RWPE2 (cell line): ENCODE measurements at regions not wholly inside any gene's neighbourhood (a gene's known extent, or its start where the extent isn't known, plus 50 kb on each side); places are given as distances from the start of the nearest gene placed in this dataset.

ENCODE experiments used
- ATAC-seq: fragments of 200-7000 bp; cut with Tn5 transposase; 3 replicates; pipeline ENCODE4 v1.9.1; 2021; ENCODE audit warnings: low read depth
- DNase-seq: peaks from one replicate; pipeline ENCODE4 v3.0.0-alpha.2; 2020; ENCODE audit warnings: low spot score
- H3K27ac ChIP-seq: fragments of 450-650 bp; 2 replicates; pipeline ENCODE4 v1.5.1; 2017; ENCODE audit warnings: mild to moderate bottlenecking; ENCODE audit not compliant: poor library complexity, severe bottlenecking
- H3K27me3 ChIP-seq: fragments of 250-450 bp; sonication (Bioruptor Pico); 2 replicates; pipeline ENCODE4 v1.5.1; 2021; ENCODE audit warnings: mild to moderate bottlenecking, moderate library complexity; ENCODE audit not compliant: insufficient read depth, poor library complexity, severe bottlenecking
- H3K36me3 ChIP-seq: fragments of 250-450 bp; sonication (Bioruptor Pico); 2 replicates; pipeline ENCODE4 v1.5.1; 2020; ENCODE audit warnings: low read depth, mild to moderate bottlenecking, moderate library complexity
- H3K4me1 ChIP-seq: fragments of 250-450 bp; sonication (Bioruptor Pico); 2 replicates; pipeline ENCODE4 v1.5.1; 2021; ENCODE audit warnings: mild to moderate bottlenecking, moderate library complexity; ENCODE audit not compliant: insufficient read depth, poor library complexity, severe bottlenecking
- H3K4me3 ChIP-seq: fragments of 250-450 bp; sonication (Bioruptor Pico); 2 replicates; pipeline ENCODE4 v1.5.1; 2021; ENCODE audit warnings: mild to moderate bottlenecking, moderate library complexity; ENCODE audit not compliant: severe bottlenecking
- H3K9me3 ChIP-seq: fragments of 250-450 bp; sonication (Bioruptor Pico); 2 replicates; pipeline ENCODE4 v1.5.1; 2021; ENCODE audit warnings: mild to moderate bottlenecking, moderate library complexity; ENCODE audit not compliant: severe bottlenecking
- CTCF ChIP-seq: fragments of 450-650 bp; IDR thresholded peaks from one replicate; pipeline ENCODE4 v1.5.1; 2017; ENCODE audit warnings: mild to moderate bottlenecking, moderate library complexity; ENCODE audit not compliant: poor library complexity, severe bottlenecking

GRCh38 chr4:111263836-111264235, 641.0 kb upstream of the PITX2 start:
- DNase-seq (no peak), ATAC-seq (no peak)
- no peak for TF ChIP-seq CTCF
- Histone ChIP-seq H3K36me3 (no peaks in the 10 kb centered on the region), H3K4me3 (no peak overlapping the region), H3K9me3 (no peaks in the 10 kb centered on the region), H3K4me1 (no peaks in the 10 kb centered on the region), H3K27me3 (peaks cover 44% of the 10 kb centered on the region), H3K27ac (no peak overlapping the region)

GRCh38 chr4:111266937-111267336, 644.1 kb upstream of the PITX2 start:
- DNase-seq, result no peak
- TF ChIP-seq CTCF, result no peak
- Histone ChIP-seq H3K36me3 (no peaks in the 10 kb centered on the region), H3K27me3 (peaks cover 44% of the 10 kb centered on the region), H3K4me1 (no peaks in the 10 kb centered on the region), H3K4me3 (no peak overlapping the region), H3K27ac (no peak overlapping the region), H3K9me3 (no peaks in the 10 kb centered on the region)
- no peak for ATAC-seq

GRCh38 chr4:111267786-111268185, 644.9 kb upstream of the PITX2 start:
- Histone ChIP-seq H3K9me3 (no peaks in the 10 kb centered on the region), H3K4me1 (no peaks in the 10 kb centered on the region), H3K27me3 (peaks cover 42% of the 10 kb centered on the region), H3K27ac (no peak overlapping the region), H3K36me3 (no peaks in the 10 kb centered on the region), H3K4me3 (no peak overlapping the region)
- ATAC-seq (no peak), DNase-seq (no peak)
- TF ChIP-seq CTCF, result no peak

GRCh38 chr4:111268769-111269414, 646.0 kb upstream of the PITX2 start:
- TF ChIP-seq CTCF, result no peak
- H3K9me3 ChIP-seq, result no peaks in the 10 kb centered on the region
- H3K4me1 ChIP-seq, result no peaks in the 10 kb centered on the region
- H3K27ac ChIP-seq, result no peak overlapping the region
- H3K36me3 ChIP-seq, result no peaks in the 10 kb centered on the region
- peaks cover 32% of the 10 kb centered on the region for H3K27me3 ChIP-seq
- no peak overlapping the region for H3K4me3 ChIP-seq
- no peak for ATAC-seq
- no peak for DNase-seq

- ATAC-seq, result no peak
- DNase-seq, result no peak
- Histone ChIP-seq H3K4me1 (no peaks in the 10 kb centered on the region), H3K36me3 (no peaks in the 10 kb centered on the region), H3K9me3 (no peaks in the 10 kb centered on the region), H3K27me3 (peaks cover 26% of the 10 kb centered on the region), H3K4me3 (no peak overlapping the region), H3K27ac (no peak overlapping the region)
- no peak for TF ChIP-seq CTCF
These were observed 646.6 kb upstream of the PITX2 start for GRCh38 chr4:111269439-111269838.
